HCT116 (cell line): ENCODE measurements at regions not wholly inside any gene's neighbourhood (a gene's known extent, or its start where the extent isn't known, plus 50 kb on each side); places are given as distances from the start of the nearest gene placed in this dataset.
"Not testable (repeated sequence)": the region's sequence is repeated elsewhere in the genome, so short reads cannot be mapped to it uniquely, and the experiment has no call there.

Experiments used
- ATAC-seq: fragments of 200-7000 bp; cut with Tn5 transposase; 2 replicates; pipeline ENCODE4 v1.9.1; 2020; ENCODE audit warnings: mild to moderate bottlenecking, moderate library complexity
- BruUV-seq: library from RNA; stranded (reverse); fragments of 400-500 nt; replicated peaks from 2 replicates; lab custom pipeline; 2021; lab: Mats Ljungman, UMichigan
- CTCF ChIA-PET: fragments of 300-600 bp; sonication (Branson Sonifier 250); formaldehyde crosslinking; loops from one replicate; lab custom pipeline; 2021; ENCODE audit warnings: antibody characterized with exemption; lab: Charles Lee
- POLR2A ChIA-PET: fragments of 300-600, 350-600 bp; sonication (Branson Sonifier 250); formaldehyde crosslinking; loops from one replicate; lab custom pipeline; 2021; ENCODE audit warnings: antibody characterized with exemption; lab: Charles Lee
- RAD21 ChIA-PET, 2 experiments: fragments of 300-600 bp; sonication (Branson Sonifier 250); formaldehyde crosslinking; loops; one replicate each; lab custom pipeline; 2023; ENCODE audit warnings: low total read pairs in 2 of 2; ENCODE audit not compliant: uncharacterized antibody in 2 of 2, unreplicated experiment in 2 of 2, low non-redundant PET in 1 of 2; lab: Charles Lee
- DNase-seq: peaks from one replicate; pipeline ENCODE4 v3.0.0-alpha.2; 2010; ENCODE audit warnings: low read depth, low spot score
- H2AFZ ChIP-seq: fragments of 200-600 bp; shearing (Covaris generic), sonication (generic); 2 replicates; pipeline ENCODE4 v1.6.1; 2017; ENCODE audit warnings: low read depth, mixed run types, mixed read lengths, antibody characterized with exemption, low read length; ENCODE audit not compliant: poor library complexity, severe bottlenecking
- H3K27ac ChIP-seq: 2 replicates; pipeline ENCODE4 v1.5.1; 2012; ENCODE audit warnings: low read depth, low read length
- H3K27me3 ChIP-seq: fragments of 200-600 bp; sonication (generic); 2 replicates; pipeline ENCODE4 v1.6.1; 2016; ENCODE audit warnings: mixed run types, low read length, mixed read lengths; ENCODE audit not compliant: insufficient read depth
- H3K36me3 ChIP-seq, 2 experiments: fragments of 200-500 bp in 1 of 2; fragments of 200-600 bp in 1 of 2; sonication (Bioruptor generic) in 1 of 2; sonication (generic) in 1 of 2; 2 replicates each; pipeline versions ENCODE4 v1.5.1 to v1.6.1; 2014 to 2016; ENCODE audit warnings: low read length in 2 of 2, inconsistent platforms in 1 of 2, mixed read lengths in 1 of 2, mixed run types in 1 of 2; ENCODE audit not compliant: insufficient read depth in 2 of 2, control insufficient read depth in 1 of 2
- H3K4me1 ChIP-seq, 2 experiments: fragments of 200-600 bp in 1 of 2; sonication (generic) in 1 of 2; 2 replicates each; pipeline versions ENCODE4 v1.5.1 to v1.6.1; 2012 to 2017; ENCODE audit warnings: low read length in 2 of 2, inconsistent platforms in 1 of 2, mild to moderate bottlenecking in 1 of 2, mixed read lengths in 1 of 2, mixed run types in 1 of 2, moderate library complexity in 1 of 2; ENCODE audit not compliant: insufficient read depth in 2 of 2, control insufficient read depth in 1 of 2
- H3K4me2 ChIP-seq: fragments of 200-600 bp; sonication (generic); 2 replicates; pipeline ENCODE4 v1.6.1; 2017; ENCODE audit warnings: mixed run types, low read length, mixed read lengths
- H3K4me3 ChIP-seq, 2 experiments: fragments of 200-600 bp in 1 of 2; sonication (generic) in 1 of 2; replicated peaks in 1 of 2; 2 replicates each; pipeline ENCODE4 v1.5.1; 2011 to 2016; ENCODE audit warnings: low read length in 2 of 2, control low read depth in 1 of 2, low read depth in 1 of 2, mild to moderate bottlenecking in 1 of 2, mixed read lengths in 1 of 2, mixed run types in 1 of 2
- H3K79me2 ChIP-seq: fragments of 200-600 bp; sonication (generic); 2 replicates; pipeline ENCODE4 v1.6.1; 2017; ENCODE audit warnings: mild to moderate bottlenecking, mixed run types, low read length, moderate library complexity, mixed read lengths; ENCODE audit not compliant: insufficient read depth
- H3K9ac ChIP-seq: fragments of 200-600 bp; sonication (generic); 2 replicates; pipeline ENCODE4 v1.6.1; 2016; ENCODE audit warnings: low read length, mixed read lengths
- H3K9me2 ChIP-seq: fragments of 200-600 bp; sonication (generic), shearing (Covaris generic); 2 replicates; pipeline ENCODE4 v1.6.1; 2017; ENCODE audit warnings: mixed run types, mild to moderate bottlenecking, moderate library complexity; ENCODE audit not compliant: insufficient read depth
- H3K9me3 ChIP-seq, 2 experiments: fragments of 200-500 bp in 1 of 2; fragments of 200-600 bp in 1 of 2; sonication (Bioruptor generic) in 1 of 2; sonication (generic) in 1 of 2; 2 replicates each; pipeline ENCODE4 v1.6.1; 2014 to 2017; ENCODE audit warnings: low read length in 2 of 2, mixed read lengths in 2 of 2, inconsistent platforms in 1 of 2, low read depth in 1 of 2, mild to moderate bottlenecking in 1 of 2, mixed run types in 1 of 2, moderate library complexity in 1 of 2; ENCODE audit not compliant: control insufficient read depth in 1 of 2, insufficient read depth in 1 of 2
- H4K20me1 ChIP-seq: fragments of 200-600 bp; sonication (generic), shearing (Covaris generic); 2 replicates; pipeline ENCODE4 v1.6.1; 2017; ENCODE audit warnings: mixed run types, mild to moderate bottlenecking, moderate library complexity; ENCODE audit not compliant: insufficient read depth
- ATF3 ChIP-seq: IDR thresholded peaks from 2 replicates; pipeline ENCODE4 v1.6.1; 2012
- CBX3 ChIP-seq: IDR thresholded peaks from 2 replicates; pipeline ENCODE4 v1.6.1; 2012; ENCODE audit warnings: low read depth
- CEBPB ChIP-seq: IDR thresholded peaks from 2 replicates; pipeline ENCODE4 v1.6.1; 2012; ENCODE audit warnings: low read depth
- CTCF ChIP-seq, 3 experiments: fragments of 200-600 bp in 1 of 3; sonication (generic) in 1 of 3; IDR thresholded peaks in 2 of 3; conservative IDR thresholded peaks in 1 of 3; 2 replicates each; pipeline ENCODE4 v1.5.1; 2012 to 2017; ENCODE audit warnings: low read depth in 2 of 3, low read length in 2 of 3, antibody characterized with exemption in 1 of 3, borderline replicate concordance in 1 of 3, control low read depth in 1 of 3, mild to moderate bottlenecking in 1 of 3, mixed read lengths in 1 of 3, mixed run types in 1 of 3, moderate library complexity in 1 of 3; ENCODE audit not compliant: insufficient read depth in 1 of 3
- ELF1 ChIP-seq: IDR thresholded peaks from 2 replicates; pipeline ENCODE4 v1.6.1; 2012; ENCODE audit warnings: low read depth, borderline replicate concordance
- EZH2 ChIP-seq: fragments of 200-600 bp; sonication (generic); IDR thresholded peaks from 2 replicates; pipeline ENCODE4 v1.6.1; 2017; ENCODE audit warnings: antibody characterized with exemption, mixed run types
- MAX ChIP-seq: IDR thresholded peaks from 2 replicates; pipeline ENCODE4 v1.6.1; 2012
- POLR2A ChIP-seq: IDR thresholded peaks from 2 replicates; pipeline ENCODE4 v1.7.0; 2011; ENCODE audit warnings: borderline replicate concordance; ENCODE audit not compliant: insufficient read depth, insufficient read length; ENCODE audit errors: extremely low read depth
- POLR2AphosphoS5 ChIP-seq: IDR thresholded peaks from 2 replicates; pipeline ENCODE4 v1.6.1; 2011; ENCODE audit warnings: mild to moderate bottlenecking, low read depth, low read length, moderate library complexity
- RAD21 ChIP-seq: IDR thresholded peaks from 2 replicates; pipeline ENCODE4 v1.6.1; 2012; ENCODE audit warnings: low read depth, mild to moderate bottlenecking
- SIN3A ChIP-seq: IDR thresholded peaks from 2 replicates; pipeline ENCODE4 v1.6.1; 2012; ENCODE audit warnings: low read depth
- SP1 ChIP-seq: IDR thresholded peaks from 2 replicates; pipeline ENCODE4 v1.6.1; 2012; ENCODE audit warnings: low read depth
- YY1 ChIP-seq: IDR thresholded peaks from 2 replicates; pipeline ENCODE4 v1.6.1; 2011; ENCODE audit warnings: low read length, low read depth, moderate library complexity, mild to moderate bottlenecking; ENCODE audit not compliant: insufficient replicate concordance; ENCODE audit errors: extremely low read depth
- ZBTB33 ChIP-seq: IDR thresholded peaks from 2 replicates; pipeline ENCODE4 v1.6.1; 2011; ENCODE audit warnings: mild to moderate bottlenecking, low read length, moderate library complexity; ENCODE audit not compliant: insufficient replicate concordance; ENCODE audit errors: extremely low read depth
- ZFX ChIP-seq: fragments of 450-650 bp; IDR thresholded peaks from 2 replicates; pipeline ENCODE4 v1.6.1; 2017
- ZNF274 ChIP-seq: fragments of 200-500 bp; sonication (Bioruptor generic); IDR thresholded peaks from 2 replicates; pipeline ENCODE4 v1.6.1; 2014; ENCODE audit warnings: mild to moderate bottlenecking, low read depth, low read length, inconsistent platforms
- intact Hi-C: fragments of 100-400 bp; cut with micrococcal nuclease; formaldehyde crosslinking; loops from 2 replicates; pipeline ENCODE4 v1.10.0; 2022

GRCh38 chr3:197618408-197618807, 62.6 kb upstream of the BDH1 start:
- H3K4me1 ChIP-seq, RAD21 ChIA-PET, H3K4me3 ChIP-seq, H3K9me3 ChIP-seq, H3K27ac ChIP-seq, BruUV-seq, H3K79me2 ChIP-seq, DNase-seq, H3K9ac ChIP-seq, CTCF ChIA-PET, ATAC-seq, H3K4me2 ChIP-seq, H3K9me2 ChIP-seq, H2AFZ ChIP-seq, H3K27me3 ChIP-seq, H4K20me1 ChIP-seq, intact Hi-C loops, POLR2A ChIA-PET: not testable (repeated sequence)
- peaks cover 24 to 48% of the 10 kb centered on the region in 2 experiments for H3K36me3 ChIP-seq

GRCh38 chr3:197615430-197615829, 59.7 kb upstream of the BDH1 start:
- ChIA-PET POLR2A (no interaction called here), RAD21 (no interaction called here), CTCF (interaction anchor here (1.1 kb wide), 1 partner anchor 16 kb away, joined by 3 read pairs; no protein-coding TSS in a partner anchor)
- Histone ChIP-seq H3K27ac (no peak overlapping the region), H4K20me1 (no peaks in the 10 kb centered on the region), H3K79me2 (peaks cover 10% of the 10 kb centered on the region), H2AFZ (no peak overlapping the region), H3K4me1 (no peaks in the 10 kb centered on the region), H3K27me3 (no peaks in the 10 kb centered on the region), H3K9me3 (no peaks in the 10 kb centered on the region), H3K36me3 (peaks cover 31 to 57% of the 10 kb centered on the region in 2 experiments), H3K9me2 (no peaks in the 10 kb centered on the region), H3K4me2 (no peak overlapping the region), H3K9ac (no peak overlapping the region), H3K4me3 (no peak overlapping the region)
- no peak for TF ChIP-seq ZFX
- TF ChIP-seq YY1, result no peak
- no peak for TF ChIP-seq CEBPB
- TF ChIP-seq ZBTB33, result no peak
- no peak for TF ChIP-seq POLR2A
- no peak for TF ChIP-seq ELF1
- TF ChIP-seq CTCF (IDR thresholded peaks at IDR 0.05 in 2 of 3, conservative IDR thresholded peaks at IDR 0.05 in 1 of 3; ENCODE audit: borderline replicate concordance in 1 of 3, insufficient read depth in 1 of 3, low read depth in 2 of 3, low read length in 2 of 3), result no peak
- TF ChIP-seq MAX, result no peak
- TF ChIP-seq CBX3, result no peak
- no peak for TF ChIP-seq RAD21
- no peak for TF ChIP-seq EZH2
- no peak for TF ChIP-seq SP1
- TF ChIP-seq POLR2AphosphoS5, result no peak
- no peak for TF ChIP-seq SIN3A
- TF ChIP-seq ATF3, result no peak
- no peak for TF ChIP-seq ZNF274
- BruUV-seq, result no TSS peak
- DNase-seq, result no peak
- intact Hi-C loops, result no loop called here
- no peak for ATAC-seq
